CD14-positive monocyte (primary cell): ENCODE measurements at regions not wholly inside any gene's neighbourhood (a gene's known extent, or its start where the extent isn't known, plus 50 kb on each side); places are given as distances from the start of the nearest gene placed in this dataset.

ENCODE experiments used
- DNase-seq, 3 donors: peaks; one replicate each; pipeline ENCODE4 v3.0.0-alpha.2; 2011 to 2022
- H2AFZ ChIP-seq: 2 replicates; pipeline ENCODE4 v1.6.0; 2012; ENCODE audit warnings: mild to moderate bottlenecking, low read depth, low read length, inconsistent platforms; ENCODE audit not compliant: insufficient read depth, poor library complexity, severe bottlenecking
- H3K27ac ChIP-seq, 2 donors: 1 replicate in 1 of 2; 2 replicates in 1 of 2; pipeline ENCODE4 v1.5.1; 2012 to 2013; ENCODE audit warnings: low read length in 2 of 2, control low read depth in 1 of 2, inconsistent platforms in 1 of 2, low read depth in 1 of 2, mild to moderate bottlenecking in 1 of 2
- H3K27me3 ChIP-seq, 2 donors: one replicate each; pipeline versions ENCODE4 v1.6.0 to v1.6.1; 2011 to 2013; ENCODE audit warnings: low read length in 2 of 2; ENCODE audit not compliant: control insufficient read depth in 2 of 2, insufficient read depth in 2 of 2
- H3K36me3 ChIP-seq, 2 donors: replicated peaks in 1 of 2; 1 replicate in 1 of 2; 2 replicates in 1 of 2; pipeline versions ENCODE4 v1.5.1 to v1.6.1; 2012 to 2013; ENCODE audit warnings: low read length in 2 of 2, control low read depth in 1 of 2, inconsistent platforms in 1 of 2, mild to moderate bottlenecking in 1 of 2; ENCODE audit not compliant: insufficient read depth in 2 of 2, control insufficient read depth in 1 of 2
- H3K4me1 ChIP-seq, 2 donors: 1 replicate in 1 of 2; 2 replicates in 1 of 2; pipeline versions ENCODE4 v1.5.1 to v1.6.1; 2012 to 2013; ENCODE audit warnings: low read length in 2 of 2, control low read depth in 1 of 2, inconsistent platforms in 1 of 2, mild to moderate bottlenecking in 1 of 2, moderate library complexity in 1 of 2; ENCODE audit not compliant: insufficient read depth in 2 of 2, control insufficient read depth in 1 of 2
- H3K4me2 ChIP-seq: replicated peaks from 2 replicates; pipeline ENCODE3; 2012; ENCODE audit warnings: low read length, moderate library complexity, mild to moderate bottlenecking; ENCODE audit not compliant: poor library complexity, severe bottlenecking; ENCODE audit errors: extremely low read depth
- H3K4me3 ChIP-seq, 3 experiments: fragments of 200-600 bp in 1 of 3; sonication (generic) in 1 of 3; replicated peaks in 1 of 3; 1 replicate in 2 of 3; 2 replicates in 1 of 3; pipeline ENCODE4 v1.5.1; 2011 to 2013; ENCODE audit warnings: low read length in 3 of 3, mild to moderate bottlenecking in 3 of 3, control low read depth in 2 of 3, low read depth in 2 of 3, inconsistent platforms in 1 of 3, moderate library complexity in 1 of 3
- H3K79me2 ChIP-seq: 2 replicates; pipeline ENCODE4 v1.6.0; 2012; ENCODE audit warnings: mild to moderate bottlenecking, control low read depth, inconsistent platforms, low read length, moderate library complexity; ENCODE audit not compliant: insufficient read depth
- H3K9ac ChIP-seq: 2 replicates; pipeline ENCODE4 v1.6.0; 2017; ENCODE audit warnings: low read length, mild to moderate bottlenecking; ENCODE audit not compliant: insufficient read depth, poor library complexity, severe bottlenecking
- H3K9me3 ChIP-seq, 2 donors: replicated peaks in 1 of 2; 1 replicate in 1 of 2; 2 replicates in 1 of 2; pipeline versions ENCODE4 v1.5.1 to v1.6.1; 2012 to 2013; ENCODE audit warnings: low read length in 2 of 2, control low read depth in 1 of 2; ENCODE audit not compliant: control insufficient read depth in 1 of 2, insufficient read depth in 1 of 2
- H4K20me1 ChIP-seq: 2 replicates; pipeline ENCODE4 v1.6.0; 2012; ENCODE audit warnings: mild to moderate bottlenecking, low read length, control low read depth, moderate library complexity; ENCODE audit not compliant: insufficient read depth
- H3K27ac Mint-ChIP-seq, 7 donors: one replicate each; pipeline ENCODE4 v1.8.0; 2020; ENCODE audit warnings: mild to moderate bottlenecking in 7 of 7, mixed read lengths in 7 of 7, moderate library complexity in 6 of 7, inconsistent platforms in 2 of 7
- H3K27me3 Mint-ChIP-seq, 3 donors: one replicate each; pipeline ENCODE4 v1.8.0; 2021 to 2022; ENCODE audit warnings: low read depth in 3 of 3, mild to moderate bottlenecking in 3 of 3, mixed read lengths in 3 of 3, moderate library complexity in 3 of 3, inconsistent platforms in 1 of 3
- H3K36me3 Mint-ChIP-seq, 2 donors: one replicate each; pipeline ENCODE4 v1.8.0; 2020; ENCODE audit warnings: mixed read lengths in 2 of 2, inconsistent platforms in 1 of 2, mild to moderate bottlenecking in 1 of 2
- H3K4me1 Mint-ChIP-seq: one replicate; pipeline ENCODE4 v1.8.0; 2020; ENCODE audit warnings: mild to moderate bottlenecking, mixed read lengths
- H3K4me3 Mint-ChIP-seq, 2 donors: one replicate each; pipeline ENCODE4 v1.8.0; 2020; ENCODE audit warnings: mild to moderate bottlenecking in 2 of 2, mixed read lengths in 2 of 2, moderate library complexity in 1 of 2
- H3K9me3 Mint-ChIP-seq, 7 donors: one replicate each; pipeline ENCODE4 v1.8.0; 2020 to 2022; ENCODE audit warnings: mixed read lengths in 7 of 7, mild to moderate bottlenecking in 6 of 7, moderate library complexity in 6 of 7, inconsistent platforms in 2 of 7
- CTCF ChIP-seq: fragments of 200-600 bp; IDR thresholded peaks from one replicate; pipeline ENCODE4 v1.8.0; 2022; ENCODE audit warnings: antibody characterized with exemption, mild to moderate bottlenecking
- whole genome bisulfite sequencing: methylation state at CpG from one replicate; pipeline ENCODE4 v1.1.5; 2013; ENCODE audit warnings: missing lambda C conversion rate; ENCODE audit not compliant: insufficient coverage; 5-methylcytosine and 5-hydroxymethylcytosine counted together
- intact Hi-C, 2 donors: fragments of 100-400 bp; cut with micrococcal nuclease; formaldehyde crosslinking; loops; one replicate each; pipeline versions ENCODE4 v1.15.0 to v1.15.1; 2023

- Mint-ChIP-seq H3K27ac (no peak overlapping the region), H3K9me3 (peaks cover 0 to 5% (median 2%) of the 10 kb centered on the region in 7 donors), H3K4me1 (no peaks in the 10 kb centered on the region), H3K36me3 (no peaks in the 10 kb centered on the region), H3K4me3 (no peak overlapping the region), H3K27me3 (peaks cover 2 to 16% (median 5%) of the 10 kb centered on the region in 3 donors)
- H3K4me3 ChIP-seq = no peak overlapping the region
- H2AFZ ChIP-seq = no peak overlapping the region
- DNase-seq = no peak
- no peaks in the 10 kb centered on the region for H3K4me1 ChIP-seq
- 81% methylated on average over 6 of the region's 8 CpGs for WGBS
- H3K4me2 ChIP-seq = no peak overlapping the region
- H3K36me3 ChIP-seq = no peaks in the 10 kb centered on the region
- H4K20me1 ChIP-seq = no peaks in the 10 kb centered on the region
- peaks cover 0 to 2% of the 10 kb centered on the region in 2 donors for H3K27me3 ChIP-seq
- intact Hi-C loops = no loop called here
- no peaks in the 10 kb centered on the region for H3K79me2 ChIP-seq
- TF ChIP-seq CTCF = no peak
- H3K9me3 ChIP-seq = no peaks in the 10 kb centered on the region
- H3K27ac ChIP-seq = no peak overlapping the region
- no peak overlapping the region for H3K9ac ChIP-seq
Measured at GRCh38 chr9:87270848-87271234, 226.8 kb upstream of the DAPK1 start.

- Histone ChIP-seq H3K9ac (no peak overlapping the region), H3K27ac (no peak overlapping the region), H3K9me3 (no peaks in the 10 kb centered on the region), H3K4me3 (no peak overlapping the region), H3K27me3 (peaks cover 0 to 2% of the 10 kb centered on the region in 2 donors), H3K4me2 (no peak overlapping the region), H3K4me1 (no peaks in the 10 kb centered on the region), H4K20me1 (no peaks in the 10 kb centered on the region), H3K79me2 (no peaks in the 10 kb centered on the region), H3K36me3 (no peaks in the 10 kb centered on the region), H2AFZ (no peak overlapping the region)
- TF ChIP-seq CTCF = no peak
- WGBS = 80% methylated on average over 2 of the region's 4 CpGs
- peaks cover 2 to 16% (median 5%) of the 10 kb centered on the region in 3 donors for H3K27me3 Mint-ChIP-seq
- intact Hi-C loops = no loop called here
- H3K9me3 Mint-ChIP-seq = peaks cover 0 to 5% (median 2%) of the 10 kb centered on the region in 7 donors
- H3K4me1 Mint-ChIP-seq = no peaks in the 10 kb centered on the region
- H3K4me3 Mint-ChIP-seq = no peak overlapping the region
- no peaks in the 10 kb centered on the region for H3K36me3 Mint-ChIP-seq
- no peak for DNase-seq
- no peak overlapping the region for H3K27ac Mint-ChIP-seq
Measured at GRCh38 chr9:87271696-87272477, 225.8 kb upstream of the DAPK1 start.
